GM12865 (cell line): ENCODE measurements at regions not wholly inside any gene's neighbourhood (a gene's known extent, or its start where the extent isn't known, plus 50 kb on each side); places are given as distances from the start of the nearest gene placed in this dataset.

ENCODE experiments used
- DNase-seq: peaks from one replicate; pipeline ENCODE4 v3.0.0; 2010; ENCODE audit warnings: low read depth
- H3K4me3 ChIP-seq: 2 replicates; pipeline ENCODE4 v1.5.1; 2011; ENCODE audit warnings: mild to moderate bottlenecking, low read depth, low read length, control low read depth
- TF ChIP-seq, protein P1 (sequence below): IDR thresholded peaks from 2 replicates; pipeline ENCODE4 v1.5.1; 2011; ENCODE audit warnings: low read length, control low read depth, low read depth, inconsistent platforms; ENCODE audit not compliant: insufficient read depth; ENCODE audit errors: missing control alignments

DNA sequence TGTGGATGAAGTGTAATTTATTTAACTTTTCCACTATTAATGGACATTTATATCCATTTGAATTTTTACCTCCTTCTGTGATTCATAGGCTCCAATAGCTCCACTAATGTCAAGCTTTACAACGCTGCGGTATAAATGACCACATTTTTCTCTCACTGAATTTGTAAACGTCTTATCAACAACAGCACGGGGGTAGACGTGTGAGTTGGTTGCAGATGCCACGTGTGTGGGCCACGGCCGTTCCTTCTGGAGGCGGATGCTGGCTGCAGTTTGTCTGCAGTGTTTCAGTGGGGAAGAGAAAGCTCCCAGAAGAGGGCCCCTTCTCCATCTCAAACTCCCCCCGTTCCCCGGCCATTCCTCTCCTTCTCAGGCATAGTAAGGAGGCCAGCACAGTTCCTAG is 68.2 kb upstream of the XYLT1 start:
- DNase-seq = no peak
- TF ChIP-seq, protein P1, sequence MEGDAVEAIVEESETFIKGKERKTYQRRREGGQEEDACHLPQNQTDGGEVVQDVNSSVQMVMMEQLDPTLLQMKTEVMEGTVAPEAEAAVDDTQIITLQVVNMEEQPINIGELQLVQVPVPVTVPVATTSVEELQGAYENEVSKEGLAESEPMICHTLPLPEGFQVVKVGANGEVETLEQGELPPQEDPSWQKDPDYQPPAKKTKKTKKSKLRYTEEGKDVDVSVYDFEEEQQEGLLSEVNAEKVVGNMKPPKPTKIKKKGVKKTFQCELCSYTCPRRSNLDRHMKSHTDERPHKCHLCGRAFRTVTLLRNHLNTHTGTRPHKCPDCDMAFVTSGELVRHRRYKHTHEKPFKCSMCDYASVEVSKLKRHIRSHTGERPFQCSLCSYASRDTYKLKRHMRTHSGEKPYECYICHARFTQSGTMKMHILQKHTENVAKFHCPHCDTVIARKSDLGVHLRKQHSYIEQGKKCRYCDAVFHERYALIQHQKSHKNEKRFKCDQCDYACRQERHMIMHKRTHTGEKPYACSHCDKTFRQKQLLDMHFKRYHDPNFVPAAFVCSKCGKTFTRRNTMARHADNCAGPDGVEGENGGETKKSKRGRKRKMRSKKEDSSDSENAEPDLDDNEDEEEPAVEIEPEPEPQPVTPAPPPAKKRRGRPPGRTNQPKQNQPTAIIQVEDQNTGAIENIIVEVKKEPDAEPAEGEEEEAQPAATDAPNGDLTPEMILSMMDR = no peak
- no peak overlapping the region for H3K4me3 ChIP-seq

GRCh38 chr16:17532338-17532995 is 61.7 kb upstream of the XYLT1 start:
- H3K4me3 ChIP-seq = no peak overlapping the region
- TF ChIP-seq, protein P1 = no peak
- DNase-seq = peak; percentile 68

GRCh38 chr16:17529982-17530760 is 59.4 kb upstream of the XYLT1 start:
- H3K4me3 ChIP-seq = peak overlapping the region; percentile 1
- TF ChIP-seq, protein P1 = no peak
- peak; percentile 81 for DNase-seq

DNA sequence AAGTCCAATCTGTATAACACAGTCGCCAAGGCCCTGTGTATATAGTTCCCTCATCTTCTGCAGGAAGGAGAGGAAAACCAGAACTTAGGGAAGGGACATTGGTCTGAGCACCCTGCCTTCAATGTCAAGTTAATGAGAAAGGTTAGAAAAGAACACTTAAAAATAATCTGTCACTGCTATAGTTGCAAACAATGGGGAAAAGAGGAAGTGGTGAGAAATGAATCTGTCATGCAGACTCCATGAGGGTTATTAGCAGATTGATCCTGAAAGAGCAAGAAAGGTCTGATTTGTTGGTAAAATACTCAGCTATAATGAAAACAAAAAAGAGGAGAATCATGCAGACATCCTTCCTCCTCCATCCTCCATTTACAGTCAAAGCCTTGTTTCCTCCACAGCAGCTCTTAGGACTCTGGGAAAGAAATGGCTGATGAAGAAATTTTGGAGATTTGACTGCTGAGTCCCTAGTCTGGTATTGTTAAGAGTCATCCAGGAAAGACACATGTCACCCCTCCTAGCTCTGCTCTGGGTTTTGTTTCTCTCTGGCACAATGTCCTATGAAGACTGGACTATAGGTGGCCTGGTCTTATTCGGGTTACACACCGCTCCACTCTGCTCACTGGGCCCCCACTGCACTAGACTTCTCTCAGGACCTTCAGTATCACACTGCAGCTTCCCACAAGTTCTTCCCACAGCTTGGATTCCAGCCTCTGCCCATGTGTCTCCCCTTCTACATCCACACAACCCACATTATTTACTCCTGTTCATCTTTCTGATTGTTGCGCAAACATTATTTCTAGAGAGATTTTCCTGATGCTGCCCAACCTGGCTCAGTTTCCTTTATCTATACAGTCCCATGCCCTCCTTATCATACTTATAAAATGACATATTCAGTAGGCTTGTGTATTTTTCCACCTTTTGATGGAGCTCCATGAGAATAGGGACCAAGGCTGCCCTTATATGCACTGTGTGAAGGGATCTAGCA is 56.5 kb upstream of the XYLT1 start:
- peak; percentile 40 for DNase-seq

DNA sequence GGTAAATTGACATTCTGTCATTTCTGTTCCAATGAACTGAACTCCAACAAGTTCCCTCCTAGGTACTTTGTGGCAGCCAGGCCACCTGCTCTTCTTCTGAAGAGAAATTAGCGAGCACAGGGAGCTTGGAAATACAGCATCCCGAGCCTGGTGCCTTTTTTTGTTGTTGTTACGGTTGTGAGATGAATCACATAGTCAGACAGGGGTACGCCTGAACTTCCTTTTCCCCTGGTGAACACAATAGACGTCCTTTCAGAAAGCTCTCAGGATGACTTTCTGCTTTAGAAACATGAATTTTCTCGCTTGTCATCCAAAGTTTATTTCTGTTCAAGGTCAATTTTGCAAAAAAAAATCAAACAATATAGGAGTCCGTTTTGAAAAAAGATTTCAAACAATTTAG is 53.9 kb upstream of the XYLT1 start:
- TF ChIP-seq, protein P1 = no peak
- H3K4me3 ChIP-seq = no peak overlapping the region
- DNase-seq = no peak

More for the DNA sequence above, 56.5 kb upstream of the XYLT1 start:
- no peak overlapping the region for H3K4me3 ChIP-seq
- TF ChIP-seq, protein P1 = no peak

DNA sequence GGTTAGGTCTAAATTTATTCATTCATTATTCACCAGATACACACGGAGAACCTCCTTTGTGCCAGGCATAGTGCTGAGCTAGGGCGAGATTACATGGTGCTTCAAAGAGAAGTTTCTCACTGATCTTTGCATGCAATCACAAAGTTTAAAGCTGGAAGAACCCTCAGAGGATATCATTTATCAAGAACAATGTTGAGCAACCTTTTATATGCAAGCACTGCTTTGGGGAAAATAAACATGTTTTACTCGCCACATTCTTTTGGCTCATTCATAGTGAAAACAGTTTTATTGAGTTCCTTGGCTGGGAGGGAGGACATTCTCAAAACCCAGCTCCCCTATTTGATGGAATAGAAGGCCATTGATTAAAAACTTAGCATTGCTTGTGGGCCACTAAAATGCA is 49.8 kb upstream of the XYLT1 start:
- H3K4me3 ChIP-seq = no peak overlapping the region
- DNase-seq = no peak
- TF ChIP-seq, protein P1 = no peak
